HG02763 (cell line): ENCODE measurements at regions not wholly inside any gene's neighbourhood (a gene's known extent, or its start where the extent isn't known, plus 50 kb on each side); places are given as distances from the start of the nearest gene placed in this dataset.

ENCODE experiments used
- ATAC-seq: cut with Tn5 transposase; IDR thresholded peaks from one replicate; pipeline ENCODE4 v1.9.1; 2021; ENCODE audit warnings: mild to moderate bottlenecking, moderate library complexity; ENCODE audit not compliant: unreplicated experiment

DNA sequence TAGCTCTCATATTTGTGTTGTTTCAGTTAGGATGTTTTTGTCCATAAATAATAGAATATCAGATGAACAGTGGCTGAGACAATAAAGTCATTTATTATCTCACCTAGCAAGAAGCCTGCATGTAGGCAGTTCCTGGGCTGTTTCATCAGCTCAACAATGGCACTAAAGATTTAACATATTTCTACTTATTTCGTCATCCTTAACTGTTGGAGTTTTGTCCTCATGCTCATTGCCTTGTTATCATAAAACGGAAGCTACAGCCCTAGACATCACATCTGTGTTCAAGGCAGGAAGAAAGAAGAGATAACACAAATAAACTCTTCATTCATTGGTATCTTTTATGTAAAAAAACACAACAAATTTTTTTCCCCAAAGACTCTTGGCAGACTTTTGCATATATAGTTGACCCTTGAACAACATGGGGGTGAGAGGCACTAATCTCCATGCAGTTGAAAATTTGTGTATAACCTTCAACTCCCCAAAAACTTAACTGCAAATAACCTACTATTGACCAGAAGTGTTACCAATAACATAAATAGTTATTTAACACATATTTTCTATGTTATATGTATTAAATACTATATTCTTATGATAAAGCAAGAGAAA is 277.2 kb upstream of the ADRA1B start:
- ATAC-seq = no peak

DNA sequence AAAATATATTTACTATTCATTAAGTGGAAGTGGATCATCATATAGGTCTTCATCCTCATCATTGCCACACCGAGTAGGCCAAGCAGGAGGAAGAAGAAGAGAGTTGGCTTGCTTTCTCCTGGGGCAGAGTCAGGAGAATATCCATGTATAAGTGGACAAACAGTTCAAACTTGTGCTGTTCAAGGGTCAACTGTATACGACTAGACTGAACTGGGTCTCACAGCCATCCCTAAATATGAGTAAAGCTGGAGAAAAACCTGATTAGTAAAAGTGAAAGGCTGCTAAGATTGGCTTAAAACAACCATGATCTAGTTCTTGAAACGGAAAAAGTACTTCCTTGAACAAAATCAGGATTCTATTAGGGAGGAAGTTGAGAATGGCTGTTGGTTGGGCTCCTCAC is 276.7 kb upstream of the ADRA1B start:
- no peak for ATAC-seq

DNA sequence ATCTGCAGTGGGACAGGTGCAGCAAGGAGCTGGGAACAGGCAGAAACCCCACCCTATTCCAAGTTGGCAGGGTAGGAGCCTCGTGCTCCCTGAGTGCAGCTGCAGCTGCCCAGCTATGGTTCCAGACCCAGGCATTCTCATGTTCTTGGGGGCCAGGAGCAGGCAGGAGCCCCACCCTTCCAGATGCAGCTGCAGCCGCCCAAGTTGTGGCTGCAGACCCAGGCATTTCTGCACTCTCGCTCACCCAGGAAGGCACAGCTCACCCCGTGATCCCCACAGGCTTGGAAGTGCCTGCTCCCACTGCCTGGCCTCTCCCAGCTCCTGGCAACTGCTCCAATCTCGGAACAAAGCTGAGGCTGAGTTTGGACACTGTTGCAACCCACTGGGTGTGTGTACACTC is 275.8 kb upstream of the ADRA1B start:
- ATAC-seq = no peak

GRCh38 chr5:159640921-159641320 is 275.4 kb upstream of the ADRA1B start:
- ATAC-seq = no peak

GRCh38 chr5:159641371-159642039 is 274.8 kb upstream of the ADRA1B start:
- ATAC-seq = no peak

DNA sequence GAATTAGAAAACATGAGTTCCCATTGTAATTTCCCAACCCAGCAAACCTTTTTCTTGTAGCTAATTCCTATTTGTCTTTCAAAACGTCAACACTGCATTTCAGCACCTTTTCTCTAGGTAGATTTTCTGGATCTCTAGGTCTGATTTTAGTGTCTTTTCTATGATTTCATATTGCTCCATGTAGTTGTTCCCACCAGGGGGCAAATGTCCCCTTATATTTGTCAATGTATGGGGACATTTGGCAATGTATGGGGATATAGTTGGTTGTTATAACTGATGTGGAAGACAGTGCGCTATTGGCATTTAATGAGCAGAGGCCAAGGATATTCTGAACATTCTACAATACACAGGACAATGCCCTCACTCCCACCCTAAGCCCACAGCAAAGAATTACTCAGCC is 273.9 kb upstream of the ADRA1B start:
- ATAC-seq = no peak

GRCh38 chr5:159644053-159644452 is 272.2 kb upstream of the ADRA1B start:
- no peak for ATAC-seq

GRCh38 chr5:159645179-159645846 is 271.0 kb upstream of the ADRA1B start:
- ATAC-seq = no peak

DNA sequence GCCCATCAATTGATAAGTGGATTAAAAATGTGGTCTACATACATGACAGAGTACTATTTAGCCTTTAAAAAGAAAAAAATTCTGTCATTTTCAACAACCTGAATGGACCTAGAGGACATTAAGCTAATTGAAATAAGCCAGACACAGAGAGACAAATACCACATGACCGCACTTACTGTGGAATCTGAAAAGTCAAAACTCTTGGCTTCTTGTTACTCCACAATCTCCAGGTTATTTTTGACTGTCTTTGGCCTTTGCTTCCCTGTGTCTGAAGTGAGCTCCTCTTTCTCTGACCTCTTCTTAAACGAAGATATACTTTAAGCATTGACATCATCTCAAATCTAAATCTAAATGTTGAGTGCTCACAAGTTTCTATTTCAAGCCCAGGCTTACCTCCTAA is 265.5 kb upstream of the ADRA1B start:
- ATAC-seq = no peak

GRCh38 chr5:159655757-159656409 is 260.4 kb upstream of the ADRA1B start:
- ATAC-seq = no peak

- ATAC-seq = no peak
Measured at GRCh38 chr5:159657298-159657697, 259.0 kb upstream of the ADRA1B start.

GRCh38 chr5:159657771-159658170 is 258.5 kb upstream of the ADRA1B start:
- ATAC-seq = no peak

DNA sequence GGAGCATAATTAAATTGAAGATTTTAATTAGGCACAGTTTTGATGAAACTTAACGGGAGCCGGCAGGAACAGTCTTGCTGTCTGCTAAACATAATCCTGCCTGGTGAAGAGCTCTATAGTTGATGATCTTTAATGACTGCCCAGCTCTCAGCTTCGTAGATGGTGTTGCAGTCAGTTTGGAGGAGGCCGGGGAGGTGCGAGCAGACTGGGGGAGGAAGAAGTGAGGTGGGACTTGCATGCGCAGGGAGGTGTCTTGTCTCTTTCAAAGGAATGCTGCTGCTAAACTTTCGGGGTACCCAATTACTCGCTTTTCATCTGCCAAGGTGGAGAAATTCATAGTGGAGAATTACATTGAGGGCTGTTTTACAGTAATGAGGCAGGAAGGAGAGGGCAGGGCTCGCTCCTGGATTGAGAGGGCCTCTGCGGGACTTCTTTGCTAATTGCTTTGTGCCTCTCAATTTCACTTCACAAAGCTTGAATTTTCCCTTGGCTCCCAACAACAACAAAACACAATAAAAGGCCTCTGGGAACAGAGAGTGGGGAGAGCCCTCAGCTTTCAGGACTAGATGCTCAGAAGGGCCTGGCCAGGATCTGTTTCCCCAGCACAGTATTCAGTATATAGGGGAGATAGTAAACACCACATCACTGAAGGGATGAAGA is 257.9 kb upstream of the ADRA1B start:
- ATAC-seq = no peak

GRCh38 chr5:159660401-159660800 is 255.9 kb upstream of the ADRA1B start:
- no peak for ATAC-seq

- no peak for ATAC-seq
Measured at GRCh38 chr5:159663986-159664385, 252.3 kb upstream of the ADRA1B start.

- ATAC-seq = no peak
Measured at GRCh38 chr5:159667286-159667685, 249.0 kb upstream of the ADRA1B start.

- ATAC-seq = no peak
Measured at GRCh38 chr5:159668556-159668955, 247.7 kb upstream of the ADRA1B start.

DNA sequence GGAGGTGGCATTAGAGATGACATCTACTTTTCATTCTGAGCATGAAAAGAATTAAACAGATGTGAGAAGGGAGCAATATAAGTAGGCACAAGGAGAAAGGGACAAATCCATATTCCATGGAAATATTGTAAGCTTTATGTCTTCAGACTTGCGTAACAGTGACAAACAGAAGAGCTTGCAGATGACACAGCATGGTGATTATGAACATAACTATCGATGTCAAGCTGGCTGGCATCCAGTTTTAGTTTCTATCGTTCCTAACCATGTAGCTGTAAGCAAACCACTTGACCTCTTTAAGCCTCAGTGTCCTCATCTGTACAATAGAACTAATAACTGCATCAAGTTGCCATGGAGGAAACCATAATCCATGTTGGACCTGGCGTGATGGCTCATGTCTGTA is 246.7 kb upstream of the ADRA1B start:
- ATAC-seq = no peak

GRCh38 chr5:159671886-159672285 is 244.4 kb upstream of the ADRA1B start:
- ATAC-seq = no peak

- ATAC-seq = no peak
Measured at GRCh38 chr5:159673538-159673937, 242.7 kb upstream of the ADRA1B start.

- ATAC-seq = no peak
Measured at GRCh38 chr5:159678657-159679392, 237.5 kb upstream of the ADRA1B start.
